GM19328 (cell line): ENCODE measurements at regions not wholly inside any gene's neighbourhood (a gene's known extent, or its start where the extent isn't known, plus 50 kb on each side); places are given as distances from the start of the nearest gene placed in this dataset.

Experiments
- ATAC-seq: cut with Tn5 transposase; IDR thresholded peaks from one replicate; pipeline ENCODE4 v1.9.1; 2021; ENCODE audit warnings: mild to moderate bottlenecking, moderate library complexity; ENCODE audit not compliant: unreplicated experiment

DNA sequence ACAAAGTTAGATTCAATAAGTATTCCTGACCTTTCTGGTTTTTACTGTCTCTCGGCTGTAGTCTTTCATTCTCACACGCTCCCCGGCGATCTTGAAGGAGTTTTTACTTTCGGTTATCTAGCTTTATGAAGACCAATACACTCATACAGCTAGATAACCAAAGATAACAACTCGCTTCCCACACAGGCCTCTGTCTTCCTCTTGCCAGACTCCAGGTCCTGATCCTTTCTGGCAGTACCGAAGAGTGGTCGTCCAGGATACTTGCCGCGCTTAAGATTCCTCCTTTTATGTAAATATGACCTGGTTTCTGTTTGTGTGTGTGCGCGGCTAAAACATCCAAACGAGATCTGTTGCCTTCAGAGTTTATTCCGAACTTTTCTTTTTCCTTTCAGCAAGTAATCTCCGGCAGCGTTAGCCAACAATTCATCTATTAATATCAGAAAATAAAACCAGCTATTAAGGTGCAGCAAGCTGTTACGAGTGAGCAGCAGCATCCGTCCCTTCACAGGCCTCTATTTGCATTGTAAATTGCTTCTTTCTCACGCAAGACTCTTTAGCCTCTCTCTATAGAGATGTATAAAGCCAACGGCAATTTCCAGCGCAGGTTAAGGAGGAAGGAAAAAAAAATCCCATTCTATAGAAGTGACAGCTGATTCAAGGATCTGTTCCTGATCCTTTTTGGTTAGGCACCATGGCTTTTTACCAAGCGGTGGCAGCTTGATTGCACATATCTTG, 216.1 kb downstream of the MEF2C start:
- peak; percentile 88 for ATAC-seq

DNA sequence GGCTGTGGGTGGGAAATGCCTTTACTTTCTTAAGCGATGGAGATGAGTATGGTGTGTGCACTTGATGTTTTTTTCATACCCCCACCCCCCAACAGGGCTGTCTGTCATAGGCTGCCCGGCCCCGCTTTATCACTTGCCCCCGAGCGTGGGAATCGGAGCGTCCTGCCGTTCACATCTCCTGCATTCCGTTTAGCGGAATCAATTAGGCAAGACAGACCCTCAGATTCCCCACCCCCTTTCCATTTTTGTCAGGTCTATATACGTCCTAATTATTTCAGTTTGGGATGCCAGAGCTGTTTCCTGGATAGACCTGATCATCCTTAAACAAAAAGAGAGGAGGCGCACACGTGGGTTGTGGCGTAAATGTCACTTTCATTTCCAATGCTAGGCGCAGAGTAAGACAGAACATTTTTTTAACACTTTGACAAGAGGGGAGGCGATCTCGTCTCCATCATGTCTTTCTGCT, 217.2 kb downstream of the MEF2C start:
- ATAC-seq, result no peak

DNA sequence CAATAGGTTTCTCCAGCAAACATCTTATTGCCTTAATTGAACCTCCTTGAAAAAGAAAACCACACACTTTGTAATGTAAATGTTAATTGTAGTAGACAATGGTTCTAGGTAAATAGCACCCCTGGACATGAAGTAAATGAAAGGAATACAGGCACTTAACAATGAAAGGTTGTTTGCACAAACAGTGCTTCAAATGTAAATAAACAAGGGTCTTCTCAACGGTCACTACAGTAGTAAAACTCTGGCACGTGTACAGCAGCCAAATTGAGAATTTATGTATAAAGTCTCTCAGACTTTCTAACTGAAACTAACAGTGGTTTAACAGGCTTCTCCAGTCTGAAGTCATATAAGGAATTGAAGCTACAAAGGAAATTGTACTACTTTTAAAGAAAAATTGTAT, 218.3 kb downstream of the MEF2C start:
- ATAC-seq, result no peak

DNA sequence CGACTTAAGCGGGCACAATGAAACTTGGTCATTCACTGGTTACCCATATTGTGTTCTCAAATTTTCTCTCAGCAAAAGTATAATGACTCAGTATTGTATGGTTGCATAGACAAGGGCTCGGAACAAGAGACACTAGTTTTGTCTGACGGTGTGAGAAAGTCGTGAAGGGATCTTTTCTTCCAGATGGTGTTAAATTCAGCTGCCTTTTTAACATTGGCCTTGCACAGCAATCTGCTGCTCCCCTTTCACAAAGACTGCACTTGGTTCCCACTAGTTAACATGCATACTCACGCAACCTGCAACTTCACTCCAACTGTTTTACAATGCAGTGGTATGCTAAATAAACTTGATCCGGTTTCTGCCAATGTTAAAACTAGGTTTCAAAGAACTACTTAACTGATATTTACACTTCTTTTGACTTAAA, 219.2 kb downstream of the MEF2C start:
- no peak for ATAC-seq

DNA sequence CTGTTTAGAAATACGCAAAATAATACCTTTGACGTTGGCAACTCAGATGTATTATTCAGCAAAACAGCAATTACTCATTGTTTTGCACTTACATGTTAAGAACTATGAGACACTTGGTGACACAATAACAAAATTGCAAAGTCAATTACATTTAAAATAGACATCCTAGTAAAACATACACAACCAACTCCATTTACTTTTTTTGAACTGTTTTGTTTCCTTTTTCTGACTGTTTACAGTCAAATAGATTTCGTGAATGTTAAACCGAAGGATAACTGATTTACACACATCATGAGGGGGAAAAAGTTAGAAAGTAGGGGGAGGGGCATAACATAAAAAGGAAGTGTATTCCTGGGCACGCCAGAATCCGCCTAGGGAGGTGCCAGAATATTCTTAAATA, 220.1 kb downstream of the MEF2C start:
- ATAC-seq, result no peak

DNA sequence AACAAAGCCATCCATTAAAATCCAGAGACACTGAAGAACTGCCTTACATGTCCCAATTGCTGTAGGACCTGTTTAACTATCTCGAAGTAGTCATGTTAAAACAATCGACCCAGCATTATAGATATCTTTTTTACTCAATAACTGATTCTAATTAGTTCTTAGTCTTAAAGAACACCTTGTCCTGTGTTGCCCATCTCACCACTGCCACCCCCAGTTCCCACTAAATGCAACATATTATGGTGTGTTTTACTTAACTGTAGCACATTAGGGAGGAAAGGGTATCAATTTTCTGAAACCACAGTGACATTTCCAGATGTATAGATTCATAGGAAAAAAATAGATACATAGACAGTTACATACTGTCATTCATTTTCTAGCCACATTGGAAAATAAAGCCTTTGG, 221.2 kb downstream of the MEF2C start:
- ATAC-seq, result no peak

DNA sequence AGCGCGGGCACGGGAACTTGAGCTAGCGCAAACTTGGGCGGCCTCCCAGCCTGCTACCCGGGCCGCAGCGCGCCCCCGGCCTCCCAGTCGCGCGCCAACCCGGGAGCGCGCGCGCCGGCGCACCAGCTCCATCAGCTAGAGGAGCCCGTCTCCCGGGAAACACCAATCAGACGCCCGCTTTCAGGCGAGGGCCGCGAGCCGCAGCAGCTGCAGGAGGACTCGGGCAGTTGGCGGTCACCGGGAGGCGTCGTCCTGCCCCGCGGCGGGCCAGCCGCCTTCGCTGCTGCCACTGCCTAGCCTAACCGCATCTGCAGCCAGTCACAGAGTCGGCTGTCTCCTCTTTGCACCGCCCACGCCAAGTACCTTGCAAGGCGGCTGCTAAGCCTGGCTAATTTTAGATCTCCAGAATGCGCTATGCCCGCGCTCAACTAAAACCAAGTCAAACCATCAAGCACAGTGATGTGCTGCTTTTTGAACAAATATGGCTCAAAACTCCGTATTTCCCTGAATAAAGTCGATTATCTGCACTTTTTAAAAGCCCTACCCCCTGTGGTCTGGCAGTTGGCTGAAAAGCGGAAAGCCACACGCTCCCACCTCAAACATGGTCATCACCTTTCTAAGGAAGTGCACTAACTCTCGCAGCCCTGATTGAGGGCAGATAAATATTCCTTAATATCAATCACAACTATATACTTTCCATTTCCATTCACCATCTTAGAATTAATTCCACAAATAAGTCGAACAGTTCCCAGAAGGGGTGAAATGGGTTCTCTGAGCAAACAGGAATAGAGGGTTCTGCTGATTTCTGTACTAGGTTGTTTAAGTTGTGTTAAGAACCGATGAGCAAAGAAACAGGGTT, 221.8 kb downstream of the MEF2C start:
- peak; percentile 56 for ATAC-seq

DNA sequence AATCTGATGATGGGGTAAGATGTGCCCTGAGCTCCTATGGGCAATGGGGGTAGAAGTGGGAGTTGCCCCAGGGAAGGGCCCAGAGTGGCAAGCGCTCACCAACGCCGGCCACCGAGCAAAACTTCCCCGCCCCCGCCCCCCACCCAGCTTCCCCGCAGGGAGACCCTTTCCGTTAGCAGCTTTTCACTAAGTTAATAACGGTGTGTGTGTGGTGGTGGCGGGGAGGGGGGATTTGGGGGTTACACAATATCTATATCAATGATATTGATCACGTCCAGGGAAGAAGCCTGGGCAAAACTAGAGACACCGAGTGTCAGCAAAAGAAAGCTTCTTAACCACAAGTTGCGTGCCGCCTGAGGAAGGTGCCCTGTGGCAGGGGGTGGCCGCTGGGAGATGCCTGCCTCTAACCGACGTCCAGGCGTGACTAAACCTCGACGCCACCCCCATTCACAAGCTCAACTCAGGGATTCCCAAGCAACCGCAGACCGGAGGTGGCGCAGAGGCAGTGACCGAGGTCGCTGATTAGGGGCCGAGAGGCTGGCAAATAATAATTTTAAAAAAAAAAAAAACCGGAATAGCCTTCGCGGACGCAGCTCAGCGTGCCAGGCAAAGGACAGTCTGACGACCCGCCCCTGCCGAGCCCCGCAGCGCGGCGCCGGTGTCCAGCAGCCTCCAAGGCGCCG, 222.6 kb downstream of the MEF2C start:
- peak; percentile 18 for ATAC-seq

DNA sequence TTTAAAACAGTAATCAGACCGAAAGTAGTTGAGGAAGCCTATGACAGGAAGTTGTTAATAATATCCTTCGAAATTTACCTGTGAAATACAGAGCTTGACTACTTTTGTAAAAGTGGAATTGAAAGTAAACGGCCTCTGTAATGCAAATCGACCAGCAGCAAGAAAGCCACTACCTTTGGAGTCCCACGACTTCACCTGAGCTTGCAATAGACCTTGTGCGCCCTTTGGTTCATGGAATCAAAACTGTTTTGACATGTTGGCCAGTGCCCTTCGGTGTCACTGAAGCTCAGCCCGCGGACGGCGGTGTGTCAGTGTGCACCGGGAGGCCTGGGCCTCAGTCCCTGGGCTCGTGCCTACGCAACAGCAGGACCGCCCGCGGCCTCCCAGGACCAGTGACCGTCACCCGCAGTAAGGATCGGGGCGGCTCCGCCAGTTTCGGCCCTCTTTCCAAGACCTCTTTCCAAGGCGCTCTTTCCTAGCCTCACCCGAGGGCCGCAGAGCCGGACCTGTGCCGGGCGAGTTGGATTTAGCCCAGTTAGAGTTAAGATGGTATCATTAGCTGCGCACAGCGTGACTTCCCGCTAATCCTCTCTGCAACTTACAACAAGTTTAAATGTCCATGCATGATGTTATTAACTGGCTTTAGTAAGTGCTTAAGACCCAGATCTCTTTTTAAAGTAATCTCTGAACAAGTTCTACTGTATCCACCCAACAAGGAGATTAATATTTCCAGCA, 223.3 kb downstream of the MEF2C start:
- ATAC-seq, result peak; percentile 54

DNA sequence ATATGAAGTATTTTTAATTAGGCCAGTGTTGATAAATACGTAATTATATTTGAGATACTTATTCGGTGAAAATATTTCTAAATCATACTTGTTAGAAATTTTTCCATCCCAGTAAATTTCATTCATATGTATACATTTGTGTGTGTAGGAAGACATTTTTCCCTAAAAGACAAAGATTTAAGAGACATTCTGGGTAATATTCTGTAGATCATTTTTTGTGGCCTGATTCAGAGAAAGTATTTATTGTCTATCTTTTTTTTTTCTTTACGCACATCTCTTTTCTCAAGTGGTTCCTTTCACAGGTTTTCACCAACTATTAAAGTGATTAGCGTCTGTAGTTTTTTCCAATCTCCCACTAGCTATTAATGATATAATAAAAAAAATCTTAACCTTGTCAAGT, 224.1 kb downstream of the MEF2C start:
- no peak for ATAC-seq

DNA sequence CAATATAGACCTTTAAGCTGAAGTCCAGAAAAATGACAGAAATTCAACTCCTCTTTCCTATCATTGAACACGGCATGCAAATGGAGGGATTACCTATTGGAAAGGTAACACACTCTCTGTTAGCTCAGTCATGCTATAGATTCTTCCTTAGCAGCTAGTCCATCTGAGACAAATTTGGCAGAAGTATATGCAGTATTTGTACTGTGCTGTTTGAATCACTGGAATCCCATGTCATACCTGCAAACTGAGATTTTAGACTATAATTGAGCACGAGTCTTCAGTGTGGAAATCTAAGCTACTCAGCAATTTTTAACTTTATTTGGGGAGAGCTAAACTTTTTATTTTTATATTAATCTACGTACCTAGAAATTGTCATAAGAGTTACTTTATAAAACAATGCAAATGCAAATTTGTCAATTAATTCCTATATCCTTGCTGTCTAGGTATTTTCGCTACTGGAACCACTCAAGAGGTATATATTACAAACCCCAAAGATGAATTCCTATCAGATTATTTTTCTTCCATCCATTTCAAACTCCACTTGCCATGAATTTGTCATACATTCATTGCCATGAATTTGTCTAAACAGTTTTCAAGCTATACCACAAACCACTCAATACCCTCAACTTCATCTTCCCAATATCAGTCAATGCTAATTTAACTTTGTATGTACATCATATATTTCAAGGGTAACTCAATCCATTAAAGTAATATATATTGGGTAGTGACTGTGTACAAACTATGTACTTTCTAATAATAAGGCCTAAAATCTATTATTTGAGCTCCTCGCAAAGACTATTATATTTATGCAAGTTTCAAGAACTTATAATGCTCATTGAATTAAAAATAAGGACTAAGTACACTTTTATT, 224.8 kb downstream of the MEF2C start:
- no peak for ATAC-seq

DNA sequence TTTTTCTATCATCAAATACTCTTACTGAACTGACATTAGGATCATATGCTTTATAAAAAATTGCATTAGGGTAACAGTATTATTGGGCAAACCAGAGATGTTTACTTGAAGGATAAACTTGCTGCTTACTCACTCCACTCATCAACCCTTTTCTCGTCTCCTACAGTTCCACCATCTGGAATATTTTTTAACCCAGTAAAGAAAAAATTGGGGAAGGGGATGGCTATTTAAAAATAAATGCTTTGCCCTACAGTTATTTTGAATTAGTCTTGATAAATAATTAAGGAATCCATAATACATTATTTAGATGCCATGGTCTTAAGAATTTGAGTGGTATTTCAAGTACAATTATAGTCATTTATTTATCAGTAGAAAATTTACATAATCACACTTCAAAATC, 225.8 kb downstream of the MEF2C start:
- no peak for ATAC-seq

DNA sequence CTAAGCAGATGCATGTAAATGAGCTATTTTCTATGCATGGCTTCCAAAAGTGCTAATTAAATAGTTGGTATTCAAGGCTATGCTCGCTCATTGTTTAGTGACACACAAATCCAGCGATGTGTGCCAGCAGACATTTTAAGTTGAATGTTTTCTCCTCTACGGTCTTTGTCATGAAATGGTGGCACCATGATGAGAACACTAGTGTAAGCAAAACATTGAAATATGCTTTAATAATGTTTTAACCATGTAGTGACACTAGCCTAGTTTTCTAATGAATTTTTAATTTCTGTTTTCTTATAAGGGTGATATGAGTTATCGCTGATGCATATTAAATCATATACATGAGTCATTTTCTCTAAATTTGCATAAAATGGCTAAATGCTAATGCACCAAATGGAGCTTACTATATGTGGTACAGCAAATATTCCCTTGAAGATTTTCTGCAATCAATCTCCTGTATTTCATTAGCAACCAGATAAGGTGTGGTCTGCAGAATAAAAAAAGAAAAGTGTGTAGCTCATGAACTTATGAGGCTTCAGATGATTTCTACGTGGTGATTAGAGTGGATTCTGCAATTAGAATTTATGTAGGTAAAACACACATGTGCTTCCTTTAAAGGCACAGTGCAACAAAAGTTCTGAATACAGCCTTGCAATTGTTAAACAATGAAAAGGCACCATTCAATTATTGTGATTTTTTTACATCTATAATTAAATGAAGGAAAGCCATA, 226.6 kb downstream of the MEF2C start:
- ATAC-seq, result no peak

DNA sequence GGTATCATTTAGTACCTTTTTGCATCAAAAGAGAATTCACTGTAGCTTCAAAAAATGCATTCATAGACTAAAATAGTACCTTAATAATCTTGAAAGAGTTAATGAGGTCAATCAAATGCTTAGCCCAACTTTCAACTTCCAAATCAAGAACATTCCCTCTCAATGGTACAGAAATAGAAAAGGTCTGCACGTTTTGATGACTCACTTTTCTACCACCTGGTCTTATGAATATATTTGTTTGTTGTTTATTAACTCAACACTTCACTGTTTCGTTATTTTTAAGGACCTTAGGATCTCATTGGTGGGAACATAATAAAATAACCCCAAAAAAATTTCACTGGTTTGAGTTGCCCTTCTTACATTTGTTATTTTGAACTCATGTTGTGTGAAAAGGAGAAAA, 229.5 kb downstream of the MEF2C start:
- no peak for ATAC-seq

DNA sequence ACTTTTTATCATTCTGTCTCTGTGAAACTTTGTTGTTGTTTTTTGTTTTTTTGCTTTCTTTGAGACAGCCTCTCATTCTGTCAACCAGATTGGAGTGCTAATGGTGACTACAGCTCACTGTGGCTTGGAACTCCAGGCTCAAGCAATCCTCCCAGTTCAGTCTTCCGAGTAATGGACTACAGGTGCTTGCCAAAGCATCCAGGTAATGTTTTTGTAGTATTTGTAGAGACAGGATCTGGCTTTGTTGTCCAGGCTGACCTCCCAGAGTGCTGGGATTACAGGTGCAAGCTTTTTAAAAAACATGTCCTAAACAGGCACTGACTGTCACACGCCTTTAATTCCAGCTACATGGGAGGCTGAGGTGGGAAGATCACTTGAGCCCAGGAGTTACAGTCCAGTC, 235.1 kb downstream of the MEF2C start:
- ATAC-seq, result no peak

DNA sequence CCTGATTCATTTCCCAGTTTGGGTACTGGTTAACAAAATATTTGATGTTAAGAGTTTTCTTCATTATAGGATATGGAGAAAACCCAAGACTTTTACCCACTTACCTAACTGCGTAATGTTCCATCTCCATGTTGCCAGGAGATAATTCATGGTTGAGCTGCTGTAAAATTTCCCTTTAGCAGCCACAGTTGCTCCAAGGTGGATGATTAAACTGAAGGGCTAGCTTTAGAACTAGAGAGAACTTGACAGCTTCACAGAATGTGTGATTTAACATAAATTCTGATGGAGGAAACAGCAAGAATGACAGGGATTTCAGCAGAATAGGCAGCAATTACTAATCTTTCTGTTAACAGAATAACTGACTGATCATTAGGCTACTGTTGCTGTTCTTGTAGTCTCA, 236.1 kb downstream of the MEF2C start:
- ATAC-seq, result no peak

DNA sequence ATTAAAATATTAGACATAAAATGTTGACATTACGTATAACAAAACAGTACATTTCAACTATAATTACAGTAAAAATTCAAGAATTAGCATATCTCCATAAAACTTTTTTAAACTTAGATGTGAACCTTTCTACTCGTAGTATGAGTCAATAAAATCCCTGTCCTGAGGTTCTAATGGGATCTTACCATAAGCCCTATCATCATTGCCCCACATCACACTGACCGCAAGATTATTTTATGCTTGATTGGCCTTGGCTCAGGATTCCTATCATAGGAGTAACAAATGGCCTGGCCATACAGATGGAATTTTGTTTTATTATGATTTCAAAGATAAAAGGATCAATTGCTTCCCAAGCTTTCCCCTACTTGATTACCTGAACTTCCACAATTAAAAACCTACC, 238.3 kb downstream of the MEF2C start:
- ATAC-seq, result no peak

DNA sequence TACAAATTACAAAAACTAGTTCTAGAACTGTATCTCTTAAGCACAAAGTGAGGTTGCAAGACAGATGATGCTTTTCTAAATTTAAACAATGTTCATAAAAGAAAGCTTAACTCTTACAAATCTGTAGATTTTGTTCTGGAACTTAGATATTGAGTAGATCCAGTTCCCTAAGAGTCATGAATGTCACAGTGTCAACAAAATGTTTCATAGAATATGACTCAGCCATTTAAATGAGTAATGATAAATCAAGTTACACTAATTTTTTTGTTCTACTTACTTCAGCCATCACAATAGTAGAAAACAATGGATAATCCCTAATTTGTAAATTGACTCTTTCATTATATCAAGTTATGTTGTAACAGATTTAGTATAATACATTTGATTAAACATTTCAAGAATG, 239.7 kb downstream of the MEF2C start:
- ATAC-seq, result no peak

DNA sequence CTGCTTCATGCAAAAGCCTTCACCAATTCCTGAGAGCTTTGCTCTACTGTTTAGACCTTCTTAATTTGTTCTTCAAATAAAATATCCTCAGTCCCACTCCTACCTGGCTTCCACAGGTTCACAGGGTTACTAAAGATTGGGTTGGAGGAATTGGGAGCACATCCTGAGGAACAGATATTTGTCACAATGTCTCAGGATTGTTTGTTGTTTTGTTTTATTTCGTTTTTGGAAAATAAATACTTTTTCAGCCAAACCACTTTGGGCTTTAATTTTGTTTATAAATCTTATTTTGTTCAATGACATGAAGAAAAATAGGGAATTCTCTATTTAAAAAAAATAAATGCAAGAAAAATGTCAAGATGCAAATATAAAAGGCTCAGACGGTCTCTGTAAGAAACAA, 249.0 kb downstream of the MEF2C start:
- no peak for ATAC-seq
